Adrenal gland (tissue), 5 donors: ENCODE measurements at regions not wholly inside any gene's neighbourhood (a gene's known extent, or its start where the extent isn't known, plus 50 kb on each side); places are given as distances from the start of the nearest gene placed in this dataset.

ENCODE experiments used
- CTCF ChIP-seq, 6 experiments: fragments of 450-650 bp in 4 of 6; fragments of 200-600 bp in 2 of 6; sonication (generic) in 1 of 6; IDR thresholded peaks; 1 replicate in 5 of 6; 2 replicates in 1 of 6; pipeline versions ENCODE4 v1.5.1 to v1.8.0; 2016 to 2021; ENCODE audit warnings: antibody characterized with exemption in 6 of 6, mild to moderate bottlenecking in 2 of 6, moderate library complexity in 1 of 6
- POLR2A ChIP-seq, 2 donors: fragments of 450-650 bp; IDR thresholded peaks; one replicate each; pipeline ENCODE4 v1.6.1; 2017; ENCODE audit warnings: antibody characterized with exemption in 2 of 2, mild to moderate bottlenecking in 2 of 2, moderate library complexity in 1 of 2
- donor health status: DM: no; HTN: no; CAD: no.

GRCh38 chr4:62588671-62589070, 1388.5 kb downstream of the ADGRL3 start:
- TF ChIP-seq CTCF (IDR thresholded peaks at IDR 0.05): no peak
- TF ChIP-seq POLR2A (IDR thresholded peaks at IDR 0.05): no peak
